Spleen (tissue), 7 donors: ENCODE measurements at regions not wholly inside any gene's neighbourhood (a gene's known extent, or its start where the extent isn't known, plus 50 kb on each side); places are given as distances from the start of the nearest gene placed in this dataset.
"Not testable (repeated sequence)": the region's sequence is repeated elsewhere in the genome, so short reads cannot be mapped to it uniquely, and the experiment has no call there.

Experiments
- POLR2A ChIP-seq, 3 donors: fragments of 450-650 bp; IDR thresholded peaks; one replicate each; pipeline ENCODE4 v1.5.1; 2017; ENCODE audit warnings: antibody characterized with exemption in 3 of 3, mild to moderate bottlenecking in 1 of 3
- POLR2AphosphoS5 ChIP-seq, 3 donors: sonication (generic); formaldehyde crosslinking; IDR thresholded peaks; one replicate each; pipeline ENCODE4 v1.5.1; 2017; ENCODE audit warnings: antibody characterized with exemption in 3 of 3
- TF ChIP-seq, protein P1 (sequence below), 11 experiments: fragments of 200-600 bp in 7 of 11; fragments of 450-650 bp in 4 of 11; sonication (generic) in 4 of 11; IDR thresholded peaks in 8 of 11; conservative IDR thresholded peaks in 3 of 11; 1 replicate in 7 of 11; 2 replicates in 4 of 11; pipeline versions ENCODE4 v1.4.0 to v1.8.0; 2016 to 2021; ENCODE audit warnings: antibody characterized with exemption in 11 of 11, inconsistent platforms in 4 of 11, mild to moderate bottlenecking in 1 of 11
- donor health status: DM: no; HTN: no; CAD: no; lungs with moderate emphysema.
- donor health status: DM: no; HTN: no; CAD: no.
- donor health status: DM: no; HTN: no; CAD: no.

DNA sequence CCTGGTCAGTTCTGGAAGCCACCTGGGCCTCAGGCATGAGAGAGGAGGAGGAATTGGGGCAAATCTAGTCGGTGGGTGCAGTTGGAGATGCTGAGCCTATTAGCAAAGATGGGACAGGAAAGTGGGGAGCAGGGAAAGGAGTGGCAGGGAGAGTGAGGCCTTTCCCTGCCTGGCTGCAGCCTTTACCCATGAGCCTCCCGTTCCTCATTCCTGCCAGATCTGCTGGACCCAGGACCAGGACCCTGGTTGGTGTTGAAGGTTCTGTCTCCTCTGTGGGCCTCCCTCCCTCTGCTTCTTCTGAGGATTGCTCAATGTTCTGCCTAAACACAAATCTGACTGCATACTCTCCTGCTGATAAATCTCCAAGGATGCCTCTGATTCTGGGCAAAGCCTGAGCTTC, 64.4 kb upstream of the ZNF337 start:
- TF ChIP-seq, protein P1, sequence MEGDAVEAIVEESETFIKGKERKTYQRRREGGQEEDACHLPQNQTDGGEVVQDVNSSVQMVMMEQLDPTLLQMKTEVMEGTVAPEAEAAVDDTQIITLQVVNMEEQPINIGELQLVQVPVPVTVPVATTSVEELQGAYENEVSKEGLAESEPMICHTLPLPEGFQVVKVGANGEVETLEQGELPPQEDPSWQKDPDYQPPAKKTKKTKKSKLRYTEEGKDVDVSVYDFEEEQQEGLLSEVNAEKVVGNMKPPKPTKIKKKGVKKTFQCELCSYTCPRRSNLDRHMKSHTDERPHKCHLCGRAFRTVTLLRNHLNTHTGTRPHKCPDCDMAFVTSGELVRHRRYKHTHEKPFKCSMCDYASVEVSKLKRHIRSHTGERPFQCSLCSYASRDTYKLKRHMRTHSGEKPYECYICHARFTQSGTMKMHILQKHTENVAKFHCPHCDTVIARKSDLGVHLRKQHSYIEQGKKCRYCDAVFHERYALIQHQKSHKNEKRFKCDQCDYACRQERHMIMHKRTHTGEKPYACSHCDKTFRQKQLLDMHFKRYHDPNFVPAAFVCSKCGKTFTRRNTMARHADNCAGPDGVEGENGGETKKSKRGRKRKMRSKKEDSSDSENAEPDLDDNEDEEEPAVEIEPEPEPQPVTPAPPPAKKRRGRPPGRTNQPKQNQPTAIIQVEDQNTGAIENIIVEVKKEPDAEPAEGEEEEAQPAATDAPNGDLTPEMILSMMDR (IDR thresholded peaks at IDR 0.05 in 8 of 11, conservative IDR thresholded peaks at IDR 0.05 in 3 of 11): not testable (repeated sequence)
- TF ChIP-seq POLR2A, POLR2AphosphoS5 (IDR thresholded peaks at IDR 0.05): not testable (repeated sequence)
